Mammary epithelial cell (primary cell): ENCODE measurements at regions not wholly inside any gene's neighbourhood (a gene's known extent, or its start where the extent isn't known, plus 50 kb on each side); places are given as distances from the start of the nearest gene placed in this dataset.

ENCODE experiments used
- EZH2 ChIP-seq: IDR thresholded peaks from 2 replicates; pipeline ENCODE4 v1.6.1; 2012; ENCODE audit warnings: low read length, inconsistent platforms, borderline replicate concordance
- TF ChIP-seq, protein P1 (sequence below), 2 donors: IDR thresholded peaks in 1 of 2; conservative IDR thresholded peaks in 1 of 2; 2 replicates each; pipeline ENCODE4 v1.5.1; 2011 to 2012; ENCODE audit warnings: inconsistent platforms in 2 of 2, low read length in 2 of 2, mild to moderate bottlenecking in 2 of 2, control low read depth in 1 of 2, low read depth in 1 of 2; ENCODE audit not compliant: insufficient read depth in 1 of 2; ENCODE audit errors: extremely low read depth in 1 of 2

DNA sequence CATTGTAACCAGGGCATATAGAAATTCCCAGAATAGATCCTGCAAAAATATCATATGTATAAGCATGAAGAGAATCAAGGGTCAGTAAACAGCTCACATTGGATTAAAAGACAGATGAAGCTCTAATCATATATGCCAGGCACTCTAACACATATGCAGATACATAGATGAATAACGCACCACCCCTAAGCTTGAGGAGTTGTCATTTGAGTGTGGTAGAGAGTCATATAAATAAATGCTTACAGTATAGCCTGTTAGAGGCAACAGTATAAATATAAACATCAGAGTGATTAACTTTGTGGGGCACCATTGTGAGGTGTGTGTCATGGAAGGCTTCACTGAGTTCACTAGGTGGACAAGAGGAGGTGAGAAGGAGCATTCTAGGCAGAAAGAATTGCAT is 346.7 kb upstream of the PRICKLE1 start:
- TF ChIP-seq, protein P1, sequence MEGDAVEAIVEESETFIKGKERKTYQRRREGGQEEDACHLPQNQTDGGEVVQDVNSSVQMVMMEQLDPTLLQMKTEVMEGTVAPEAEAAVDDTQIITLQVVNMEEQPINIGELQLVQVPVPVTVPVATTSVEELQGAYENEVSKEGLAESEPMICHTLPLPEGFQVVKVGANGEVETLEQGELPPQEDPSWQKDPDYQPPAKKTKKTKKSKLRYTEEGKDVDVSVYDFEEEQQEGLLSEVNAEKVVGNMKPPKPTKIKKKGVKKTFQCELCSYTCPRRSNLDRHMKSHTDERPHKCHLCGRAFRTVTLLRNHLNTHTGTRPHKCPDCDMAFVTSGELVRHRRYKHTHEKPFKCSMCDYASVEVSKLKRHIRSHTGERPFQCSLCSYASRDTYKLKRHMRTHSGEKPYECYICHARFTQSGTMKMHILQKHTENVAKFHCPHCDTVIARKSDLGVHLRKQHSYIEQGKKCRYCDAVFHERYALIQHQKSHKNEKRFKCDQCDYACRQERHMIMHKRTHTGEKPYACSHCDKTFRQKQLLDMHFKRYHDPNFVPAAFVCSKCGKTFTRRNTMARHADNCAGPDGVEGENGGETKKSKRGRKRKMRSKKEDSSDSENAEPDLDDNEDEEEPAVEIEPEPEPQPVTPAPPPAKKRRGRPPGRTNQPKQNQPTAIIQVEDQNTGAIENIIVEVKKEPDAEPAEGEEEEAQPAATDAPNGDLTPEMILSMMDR (conservative IDR thresholded peaks at IDR 0.05 in 1 of 2, IDR thresholded peaks at IDR 0.05 in 1 of 2; ENCODE audit: extremely low read depth in 1 of 2, insufficient read depth in 1 of 2, low read depth in 1 of 2, low read length in 2 of 2) = no peak
- no peak for TF ChIP-seq EZH2
